ENCODE measurements at regions not wholly inside any gene's neighbourhood (a gene's known extent, or its start where the extent isn't known, plus 50 kb on each side); places are given as distances from the start of the nearest gene placed in this dataset.

DNA sequence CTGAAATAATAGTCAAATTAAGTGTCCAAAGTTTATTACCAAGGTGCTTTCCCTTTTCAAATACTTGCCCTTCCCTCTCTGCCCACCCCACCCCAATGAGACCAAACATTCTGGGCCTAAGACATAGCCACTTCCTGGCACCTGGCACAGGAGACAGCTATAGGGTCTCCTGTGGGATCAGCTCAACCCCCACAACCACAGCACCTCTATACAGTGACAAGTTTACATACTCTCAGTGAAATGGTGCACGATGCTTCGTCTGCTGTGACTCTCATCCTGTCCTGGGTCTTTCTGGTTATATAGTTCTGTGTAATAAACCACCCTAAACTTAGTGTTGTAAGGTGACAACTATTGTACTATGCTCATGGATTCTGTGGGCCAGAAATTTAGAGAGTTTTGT lies 466.2 kb downstream of the FBXO15 start:
- TF ChIP-seq, protein P1, sequence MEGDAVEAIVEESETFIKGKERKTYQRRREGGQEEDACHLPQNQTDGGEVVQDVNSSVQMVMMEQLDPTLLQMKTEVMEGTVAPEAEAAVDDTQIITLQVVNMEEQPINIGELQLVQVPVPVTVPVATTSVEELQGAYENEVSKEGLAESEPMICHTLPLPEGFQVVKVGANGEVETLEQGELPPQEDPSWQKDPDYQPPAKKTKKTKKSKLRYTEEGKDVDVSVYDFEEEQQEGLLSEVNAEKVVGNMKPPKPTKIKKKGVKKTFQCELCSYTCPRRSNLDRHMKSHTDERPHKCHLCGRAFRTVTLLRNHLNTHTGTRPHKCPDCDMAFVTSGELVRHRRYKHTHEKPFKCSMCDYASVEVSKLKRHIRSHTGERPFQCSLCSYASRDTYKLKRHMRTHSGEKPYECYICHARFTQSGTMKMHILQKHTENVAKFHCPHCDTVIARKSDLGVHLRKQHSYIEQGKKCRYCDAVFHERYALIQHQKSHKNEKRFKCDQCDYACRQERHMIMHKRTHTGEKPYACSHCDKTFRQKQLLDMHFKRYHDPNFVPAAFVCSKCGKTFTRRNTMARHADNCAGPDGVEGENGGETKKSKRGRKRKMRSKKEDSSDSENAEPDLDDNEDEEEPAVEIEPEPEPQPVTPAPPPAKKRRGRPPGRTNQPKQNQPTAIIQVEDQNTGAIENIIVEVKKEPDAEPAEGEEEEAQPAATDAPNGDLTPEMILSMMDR (IDR thresholded peaks at IDR 0.05; ENCODE audit: low read depth, low read length): no peak
- no peak for TF ChIP-seq EZH2phosphoT487 (IDR thresholded peaks at IDR 0.05; ENCODE audit: low read depth)

All from OCI-LY3 (cell line).